Testis (tissue), 2 donors: ENCODE measurements at regions not wholly inside any gene's neighbourhood (a gene's known extent, or its start where the extent isn't known, plus 50 kb on each side); places are given as distances from the start of the nearest gene placed in this dataset.
"Not testable (repeated sequence)": the region's sequence is repeated elsewhere in the genome, so short reads cannot be mapped to it uniquely, and the experiment has no call there.

ENCODE experiments used
- DNase-seq: peaks from one replicate; pipeline ENCODE4 v3.0.0-alpha.2; 2019
- H3K27ac ChIP-seq, 2 donors: fragments of 200-600 bp; sonication (generic); one replicate each; pipeline ENCODE4 v1.5.1; 2019
- H3K27me3 ChIP-seq: fragments of 200-600 bp; sonication (generic); one replicate; pipeline ENCODE4 v1.5.1; 2019
- H3K36me3 ChIP-seq: fragments of 200-600 bp; sonication (generic); one replicate; pipeline ENCODE4 v1.5.1; 2017; ENCODE audit warnings: low read depth; ENCODE audit errors: missing control alignments
- H3K4me1 ChIP-seq: fragments of 200-600 bp; sonication (generic); one replicate; pipeline ENCODE4 v1.5.1; 2019
- H3K4me3 ChIP-seq, 2 donors: fragments of 200-600 bp; sonication (generic); one replicate each; pipeline ENCODE4 v1.5.1; 2017 to 2019
- H3K9me3 ChIP-seq: fragments of 200-600 bp; sonication (generic); one replicate; pipeline ENCODE4 v1.5.1; 2017
- POLR2A ChIP-seq: fragments of 450-650 bp; IDR thresholded peaks from one replicate; pipeline ENCODE4 v1.6.1; 2017; ENCODE audit warnings: antibody characterized with exemption, mild to moderate bottlenecking, moderate library complexity
- WGBS, 2 donors: methylation state at CpG; one replicate each; pipeline ENCODE4 v1.1.5; 2018; 5-methylcytosine and 5-hydroxymethylcytosine counted together
- intact Hi-C: fragments of 100-400 bp; cut with DNase I; formaldehyde crosslinking; loops from one replicate; pipeline ENCODE4 v1.15.1; 2023; ENCODE audit warnings: low total_unique reads
- TF ChIP-seq, protein P1 (sequence below), 3 experiments: fragments of 450-650 bp in 2 of 3; fragments of 200-600 bp in 1 of 3; sonication (generic) in 1 of 3; IDR thresholded peaks; one replicate each; pipeline ENCODE4 v1.5.1; 2016 to 2019; ENCODE audit warnings: antibody characterized with exemption in 3 of 3, mild to moderate bottlenecking in 2 of 3, moderate library complexity in 1 of 3

DNA sequence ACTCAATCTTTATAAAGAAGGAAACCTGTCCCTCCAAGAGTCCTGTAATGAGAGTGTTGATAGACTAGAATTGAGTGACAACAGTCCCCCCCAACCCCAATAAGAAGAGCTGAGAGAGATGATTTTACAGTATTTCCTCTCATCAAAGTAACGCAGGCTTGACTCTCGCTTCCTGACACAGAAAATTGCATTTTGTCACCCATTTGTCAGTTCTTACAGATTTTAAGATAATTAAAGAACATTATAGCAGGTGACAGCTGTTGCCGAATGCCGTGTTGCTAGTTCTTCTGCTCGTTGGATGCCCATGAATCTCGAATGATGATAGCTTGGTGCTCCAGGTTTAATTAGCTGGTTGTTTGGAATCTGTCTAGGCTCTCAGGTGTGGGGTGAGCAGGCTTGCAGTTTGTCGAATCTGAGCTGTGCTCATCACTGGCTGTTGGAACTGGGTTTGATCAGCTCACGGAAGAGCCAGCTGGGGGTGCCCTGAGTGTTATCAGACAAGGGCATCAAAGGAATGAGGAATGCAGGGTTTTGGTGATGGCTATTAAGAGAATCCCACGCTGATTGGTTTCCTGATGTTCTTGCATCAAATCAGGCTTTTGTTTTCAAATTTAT lies 84.8 kb upstream of the CPHXL start:
- Histone ChIP-seq H3K4me3 (no peak overlapping the region), H3K9me3 (no peaks in the 10 kb centered on the region), H3K27me3 (no peaks in the 10 kb centered on the region), H3K4me1 (no peaks in the 10 kb centered on the region), H3K27ac (no peak overlapping the region), H3K36me3 (no peaks in the 10 kb centered on the region)
- 80 to 87% methylated on average over 9 of the region's 9 CpGs for WGBS, 2 donors
- intact Hi-C loops = no loop called here
- TF ChIP-seq, protein P1, sequence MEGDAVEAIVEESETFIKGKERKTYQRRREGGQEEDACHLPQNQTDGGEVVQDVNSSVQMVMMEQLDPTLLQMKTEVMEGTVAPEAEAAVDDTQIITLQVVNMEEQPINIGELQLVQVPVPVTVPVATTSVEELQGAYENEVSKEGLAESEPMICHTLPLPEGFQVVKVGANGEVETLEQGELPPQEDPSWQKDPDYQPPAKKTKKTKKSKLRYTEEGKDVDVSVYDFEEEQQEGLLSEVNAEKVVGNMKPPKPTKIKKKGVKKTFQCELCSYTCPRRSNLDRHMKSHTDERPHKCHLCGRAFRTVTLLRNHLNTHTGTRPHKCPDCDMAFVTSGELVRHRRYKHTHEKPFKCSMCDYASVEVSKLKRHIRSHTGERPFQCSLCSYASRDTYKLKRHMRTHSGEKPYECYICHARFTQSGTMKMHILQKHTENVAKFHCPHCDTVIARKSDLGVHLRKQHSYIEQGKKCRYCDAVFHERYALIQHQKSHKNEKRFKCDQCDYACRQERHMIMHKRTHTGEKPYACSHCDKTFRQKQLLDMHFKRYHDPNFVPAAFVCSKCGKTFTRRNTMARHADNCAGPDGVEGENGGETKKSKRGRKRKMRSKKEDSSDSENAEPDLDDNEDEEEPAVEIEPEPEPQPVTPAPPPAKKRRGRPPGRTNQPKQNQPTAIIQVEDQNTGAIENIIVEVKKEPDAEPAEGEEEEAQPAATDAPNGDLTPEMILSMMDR (IDR thresholded peaks at IDR 0.05) = no peak
- DNase-seq = no peak

- H3K9me3 ChIP-seq = no peaks in the 10 kb centered on the region
- no peak for DNase-seq
- TF ChIP-seq POLR2A = no peak
- TF ChIP-seq, protein P1 (IDR thresholded peaks at IDR 0.05) = no peak
- 27 to 55% methylated on average over 2 of the region's 2 CpGs for WGBS, 2 donors
- no peaks in the 10 kb centered on the region for H3K36me3 ChIP-seq
- H3K27me3 ChIP-seq = no peaks in the 10 kb centered on the region
- intact Hi-C loops = no loop called here
- H3K4me3 ChIP-seq = no peak overlapping the region
- H3K4me1 ChIP-seq = no peaks in the 10 kb centered on the region
- H3K27ac ChIP-seq = no peak overlapping the region
Measured at GRCh38 chr16:75818491-75818890, 92.2 kb upstream of the CPHXL start.

DNA sequence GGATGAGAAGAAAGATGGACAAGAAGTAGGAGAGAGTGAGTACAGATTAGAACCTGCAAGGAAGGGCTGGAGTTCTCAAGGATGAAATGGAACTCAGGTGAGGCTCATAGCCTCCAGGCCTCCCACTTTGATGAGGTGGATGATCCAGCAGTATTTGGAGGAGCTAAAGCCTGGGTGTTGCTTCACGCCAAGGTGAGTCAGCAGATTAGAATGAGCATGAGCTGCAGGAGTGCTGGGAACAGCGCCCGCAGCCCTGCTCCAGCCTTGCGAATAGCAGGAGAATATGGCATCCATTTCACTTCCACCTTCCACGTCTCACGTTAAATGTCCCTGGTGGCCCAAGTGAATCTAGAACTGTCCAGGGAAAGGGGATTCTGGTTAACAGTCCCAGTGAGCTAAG lies 94.4 kb upstream of the CPHXL start:
- no peak for DNase-seq
- WGBS, 2 donors = 90 to 94% methylated on average over 6 of the region's 6 CpGs
- Histone ChIP-seq H3K4me1 (no peaks in the 10 kb centered on the region), H3K27me3 (no peaks in the 10 kb centered on the region), H3K9me3 (no peaks in the 10 kb centered on the region), H3K36me3 (no peaks in the 10 kb centered on the region), H3K4me3 (no peak overlapping the region), H3K27ac (no peak overlapping the region)
- intact Hi-C loops = no loop called here
- TF ChIP-seq POLR2A = no peak
- TF ChIP-seq, protein P1 (IDR thresholded peaks at IDR 0.05) = no peak

DNA sequence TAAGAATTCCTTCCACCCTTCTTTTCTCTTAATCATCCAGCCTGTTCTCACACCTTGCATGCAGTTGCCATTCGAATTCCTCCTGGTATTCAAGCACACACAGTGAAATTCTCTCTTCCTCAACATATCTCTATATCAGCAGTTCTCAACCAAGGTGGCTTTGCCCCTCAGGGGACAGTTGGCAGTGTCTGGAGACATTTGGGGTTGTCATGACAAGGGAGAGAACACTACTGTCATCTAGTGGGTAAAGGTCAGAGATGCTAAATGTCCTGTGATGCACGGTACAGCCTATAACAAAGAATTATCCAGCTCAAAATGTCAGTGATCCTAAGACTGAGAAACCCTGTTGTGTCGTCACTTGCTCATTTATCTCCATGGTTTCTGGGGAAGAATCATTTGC lies 94.8 kb upstream of the CPHXL start:
- Histone ChIP-seq H3K27me3 (no peaks in the 10 kb centered on the region), H3K36me3 (no peaks in the 10 kb centered on the region), H3K4me3 (no peak overlapping the region), H3K4me1 (no peaks in the 10 kb centered on the region), H3K27ac (no peak overlapping the region), H3K9me3 (no peaks in the 10 kb centered on the region)
- 92 to 94% methylated on average over 3 of the region's 3 CpGs for WGBS, 2 donors
- intact Hi-C loops = no loop called here
- no peak for DNase-seq
- TF ChIP-seq POLR2A = no peak
- TF ChIP-seq, protein P1 (IDR thresholded peaks at IDR 0.05) = no peak

GRCh38 chr16:75825750-75826149 lies 99.5 kb upstream of the CPHXL start:
- intact Hi-C loops, H3K4me1 ChIP-seq, H3K27me3 ChIP-seq, H3K27ac ChIP-seq, H3K36me3 ChIP-seq, H3K9me3 ChIP-seq, DNase-seq, H3K4me3 ChIP-seq: not testable (repeated sequence)
- 93 to 96% methylated on average over 6 of the region's 6 CpGs for WGBS, 2 donors

- H3K27me3 ChIP-seq, DNase-seq, H3K4me3 ChIP-seq, intact Hi-C loops, H3K36me3 ChIP-seq, H3K27ac ChIP-seq, H3K4me1 ChIP-seq, H3K9me3 ChIP-seq: not testable (repeated sequence)
- 90 to 92% methylated on average over 6 to 22 of the region's 30 CpGs for whole genome bisulfite sequencing, 2 donors
Measured at GRCh38 chr16:75827372-75828038, 101.2 kb upstream of the CPHXL start.

GRCh38 chr16:75833385-75833784 lies 107.1 kb upstream of the CPHXL start:
- H3K36me3 ChIP-seq, H3K27me3 ChIP-seq, H3K4me1 ChIP-seq, H3K9me3 ChIP-seq, H3K27ac ChIP-seq, DNase-seq, intact Hi-C loops, H3K4me3 ChIP-seq: not testable (repeated sequence)
- WGBS, 2 donors = 95 to 96% methylated on average over 2 of the region's 2 CpGs
